H1 (cell line): ENCODE measurements at regions not wholly inside any gene's neighbourhood (a gene's known extent, or its start where the extent isn't known, plus 50 kb on each side); places are given as distances from the start of the nearest gene placed in this dataset.
A peak's percentile ranks its signal among the peaks of the same experiment; 100 is the strongest.

Experiments used
- CTCF ChIA-PET: fragments of 300-600 bp; sonication (Branson Sonifier 250); formaldehyde crosslinking; loops from one replicate; lab custom pipeline; 2021; ENCODE audit not compliant: partially characterized antibody; lab: Charles Lee
- POLR2A ChIA-PET: fragments of 300-600 bp; sonication (Branson Sonifier 250); formaldehyde crosslinking; loops from one replicate; lab custom pipeline; 2021; ENCODE audit warnings: inconsistent platforms; ENCODE audit not compliant: partially characterized antibody; lab: Charles Lee
- DNase-seq, 2 experiments: peaks; one replicate each; pipeline versions ENCODE4 v3.0.0 to v3.0.0-alpha.2; 2010 to 2022; ENCODE audit warnings: low spot score in 2 of 2, low read depth in 1 of 2, mixed read lengths in 1 of 2
- FAIRE-seq: peaks from 2 replicates; lab custom pipeline; 2011; peaks lifted over from hg19 to GRCh38; lab: Jason Lieb, UNC
- H2AFZ ChIP-seq: 2 replicates; pipeline ENCODE4 v1.8.1; 2012; ENCODE audit warnings: low read length, inconsistent platforms
- H2AK5ac ChIP-seq: 2 replicates; pipeline ENCODE4 v1.6.1; 2013; ENCODE audit warnings: low read depth, low read length
- H2BK120ac ChIP-seq: replicated peaks from 2 replicates; pipeline ENCODE3; 2013; ENCODE audit warnings: low read depth, low read length, inconsistent platforms
- H2BK12ac ChIP-seq: 2 replicates; pipeline ENCODE4 v1.6.1; 2013; ENCODE audit warnings: low read depth, low read length
- H2BK15ac ChIP-seq: 2 replicates; pipeline ENCODE4 v1.6.1; 2013; ENCODE audit warnings: low read length
- H2BK20ac ChIP-seq: 2 replicates; pipeline ENCODE4 v1.6.1; 2013; ENCODE audit warnings: low read length
- H2BK5ac ChIP-seq: 2 replicates; pipeline ENCODE4 v1.6.1; 2013; ENCODE audit warnings: low read depth, low read length
- H3K14ac ChIP-seq: 2 replicates; pipeline ENCODE4 v1.6.1; 2013; ENCODE audit warnings: inconsistent platforms; ENCODE audit not compliant: insufficient read length
- H3K18ac ChIP-seq: 2 replicates; pipeline ENCODE4 v1.6.1; 2013; ENCODE audit warnings: low read length; ENCODE audit errors: extremely low read depth
- H3K23ac ChIP-seq: 2 replicates; pipeline ENCODE4 v1.6.1; 2013; ENCODE audit warnings: inconsistent platforms; ENCODE audit not compliant: insufficient read length
- H3K23me2 ChIP-seq: 2 replicates; pipeline ENCODE4 v1.6.1; 2013; ENCODE audit warnings: low read depth, low read length
- H3K27ac ChIP-seq: 2 replicates; pipeline ENCODE4 v1.6.1; 2011; ENCODE audit warnings: low read depth, low read length, inconsistent platforms
- H3K27me3 ChIP-seq, 4 experiments: replicated peaks in 1 of 4; 1 replicate in 1 of 4; 2 replicates in 3 of 4; pipeline versions ENCODE4 v1.6.1 to v1.8.1; 2011 to 2013; ENCODE audit warnings: low read length in 3 of 4, mild to moderate bottlenecking in 3 of 4, inconsistent platforms in 2 of 4, mixed read lengths in 2 of 4, moderate library complexity in 1 of 4; ENCODE audit not compliant: control insufficient read depth in 3 of 4, insufficient read depth in 3 of 4; ENCODE audit errors: extremely low read depth in 1 of 4
- H3K36me3 ChIP-seq, 4 experiments: 2 replicates each; pipeline versions ENCODE4 v1.6.1 to v1.8.1; 2011 to 2013; ENCODE audit warnings: mild to moderate bottlenecking in 4 of 4, low read length in 3 of 4, moderate library complexity in 2 of 4, control low read depth in 1 of 4, inconsistent platforms in 1 of 4; ENCODE audit not compliant: insufficient read depth in 4 of 4, control insufficient read depth in 2 of 4
- H3K4ac ChIP-seq: replicated peaks from 2 replicates; pipeline ENCODE3; 2013; ENCODE audit warnings: low read length, low read depth, mixed read lengths, inconsistent platforms; ENCODE audit not compliant: insufficient read length
- H3K4me1 ChIP-seq, 4 experiments: replicated peaks in 1 of 4; 1 replicate in 1 of 4; 2 replicates in 3 of 4; pipeline versions ENCODE4 v1.6.1 to v1.8.1; 2011 to 2013; ENCODE audit warnings: low read length in 3 of 4, inconsistent platforms in 2 of 4, mixed read lengths in 1 of 4; ENCODE audit not compliant: insufficient read depth in 4 of 4, control insufficient read depth in 3 of 4
- H3K4me2 ChIP-seq, 2 experiments: 2 replicates each; pipeline versions ENCODE4 v1.6.1 to v1.8.1; 2011 to 2013; ENCODE audit warnings: low read depth in 2 of 2, low read length in 2 of 2, control low read depth in 1 of 2, inconsistent platforms in 1 of 2, mild to moderate bottlenecking in 1 of 2; ENCODE audit not compliant: insufficient read depth in 1 of 2
- H3K4me3 ChIP-seq, 4 experiments: fragments of 200-600, 300-600 bp in 1 of 4; sonication (generic), shearing (Covaris generic), sonication (Bioruptor Twin) in 1 of 4; 2 replicates each; pipeline versions ENCODE4 v1.5.1 to v1.8.1; 2011 to 2016; ENCODE audit warnings: low read length in 4 of 4, low read depth in 3 of 4, control low read depth in 2 of 4, inconsistent platforms in 2 of 4, mild to moderate bottlenecking in 2 of 4, mixed read lengths in 1 of 4, moderate library complexity in 1 of 4; ENCODE audit not compliant: insufficient read depth in 2 of 4; ENCODE audit errors: extremely low read depth in 1 of 4
- H3K56ac ChIP-seq: replicated peaks from 2 replicates; pipeline ENCODE3; 2013; ENCODE audit warnings: low read depth, mild to moderate bottlenecking, mixed read lengths, low read length, inconsistent platforms; ENCODE audit not compliant: insufficient read length
- H3K79me1 ChIP-seq: 2 replicates; pipeline ENCODE4 v1.6.1; 2013; ENCODE audit warnings: low read depth, low read length, control low read depth
- H3K79me2 ChIP-seq, 2 experiments: 2 replicates each; pipeline versions ENCODE4 v1.6.1 to v1.8.1; 2012 to 2013; ENCODE audit warnings: low read length in 2 of 2, mild to moderate bottlenecking in 2 of 2, inconsistent platforms in 1 of 2; ENCODE audit not compliant: insufficient read depth in 2 of 2, control insufficient read depth in 1 of 2
- H3K9ac ChIP-seq, 4 experiments: replicated peaks in 1 of 4; 1 replicate in 1 of 4; 2 replicates in 3 of 4; pipeline versions ENCODE4 v1.6.1 to v1.8.1; 2011 to 2013; ENCODE audit warnings: low read depth in 3 of 4, low read length in 3 of 4, control low read depth in 2 of 4, mild to moderate bottlenecking in 2 of 4, moderate library complexity in 2 of 4, inconsistent platforms in 1 of 4; ENCODE audit errors: extremely low read depth in 1 of 4
- H3K9me3 ChIP-seq, 2 experiments: 2 replicates each; pipeline versions ENCODE4 v1.6.1 to v1.8.1; 2012 to 2013; ENCODE audit warnings: mild to moderate bottlenecking in 2 of 2, moderate library complexity in 2 of 2, control low read depth in 1 of 2, inconsistent platforms in 1 of 2, low read depth in 1 of 2, low read length in 1 of 2, mixed read lengths in 1 of 2; ENCODE audit not compliant: insufficient read depth in 2 of 2
- H4K20me1 ChIP-seq, 2 experiments: replicated peaks in 1 of 2; 2 replicates each; pipeline versions ENCODE3 to v1.8.1; 2011 to 2013; ENCODE audit warnings: inconsistent platforms in 2 of 2, low read length in 2 of 2, mild to moderate bottlenecking in 1 of 2; ENCODE audit not compliant: insufficient read depth in 2 of 2, control insufficient read depth in 1 of 2
- H4K5ac ChIP-seq: 2 replicates; pipeline ENCODE4 v1.6.1; 2013; ENCODE audit warnings: low read length, low read depth, mixed read lengths, inconsistent platforms; ENCODE audit not compliant: insufficient read length
- H4K8ac ChIP-seq: 2 replicates; pipeline ENCODE4 v1.8.0; 2013; ENCODE audit warnings: mild to moderate bottlenecking, moderate library complexity, low read length, inconsistent platforms; ENCODE audit not compliant: insufficient read depth; ENCODE audit errors: extremely low read depth
- H4K91ac ChIP-seq: replicated peaks from 2 replicates; pipeline ENCODE3; 2013; ENCODE audit warnings: low read length, mixed read lengths, inconsistent platforms; ENCODE audit not compliant: insufficient read length
- RXRA ChIP-seq: IDR thresholded peaks from 2 replicates; pipeline ENCODE4 v1.6.1; 2011; ENCODE audit warnings: low read depth, mild to moderate bottlenecking, low read length, moderate library complexity; ENCODE audit not compliant: insufficient read depth
- SIN3A ChIP-seq, 2 experiments: IDR thresholded peaks in 1 of 2; conservative IDR thresholded peaks in 1 of 2; 2 replicates each; pipeline ENCODE4 v1.6.1; 2011 to 2012; ENCODE audit warnings: low read length in 2 of 2, improper control_type of control experiment in 1 of 2, low read depth in 1 of 2, mild to moderate bottlenecking in 1 of 2
- TAF1 ChIP-seq: IDR thresholded peaks from 2 replicates; pipeline ENCODE4 v1.6.1; 2011; ENCODE audit warnings: mild to moderate bottlenecking, low read depth, low read length
- TAF7 ChIP-seq: optimal IDR thresholded peaks from 2 replicates; pipeline ENCODE3; 2011; ENCODE audit warnings: low read depth, mild to moderate bottlenecking, inconsistent platforms, low read length, moderate library complexity, borderline replicate concordance
- TCF12 ChIP-seq: IDR thresholded peaks from 2 replicates; pipeline ENCODE4 v1.6.1; 2011; ENCODE audit warnings: low read depth, mild to moderate bottlenecking, low read length
- ZNF274 ChIP-seq: IDR thresholded peaks from 2 replicates; pipeline ENCODE4 v1.7.0; 2012; ENCODE audit warnings: low read length, borderline replicate concordance; ENCODE audit errors: extremely low read depth
- WGBS, 2 experiments: shearing (Covaris generic) in 1 of 2; methylation state at CpG; one replicate each; pipeline versions ENCODE4 v1.1.6 to v1.1.7; 2013 to 2015; ENCODE audit warnings: low lambda C conversion rate in 2 of 2, mixed read lengths in 2 of 2, inconsistent platforms in 1 of 2, low coverage in 1 of 2, missing lambda C conversion rate in 1 of 2; ENCODE audit not compliant: insufficient replicate concordance in 2 of 2, insufficient coverage in 1 of 2, insufficient read length in 1 of 2; ENCODE audit errors: extremely low coverage in 1 of 2, missing lambda C conversion rate in 1 of 2; 5-methylcytosine and 5-hydroxymethylcytosine counted together

- FAIRE-seq: no peak
- Histone ChIP-seq H2BK15ac (no peak overlapping the region), H4K20me1 (no peaks in the 10 kb centered on the region), H3K23ac (no peak overlapping the region), H2BK5ac (no peak overlapping the region), H3K4ac (no peak overlapping the region), H3K4me2 (no peak overlapping the region), H3K18ac (no peak overlapping the region), H3K27ac (no peak overlapping the region), H4K5ac (no peak overlapping the region), H3K36me3 (no peaks in the 10 kb centered on the region), H3K27me3 (no peaks in the 10 kb centered on the region), H3K79me2 (no peaks in the 10 kb centered on the region), H2AK5ac (no peak overlapping the region), H2BK20ac (no peak overlapping the region), H2BK120ac (no peak overlapping the region), H3K56ac (no peak overlapping the region), H3K14ac (no peak overlapping the region), H3K79me1 (no peaks in the 10 kb centered on the region), H3K4me3 (no peak overlapping the region), H3K9me3 (no peaks in the 10 kb centered on the region), H3K9ac (no peak overlapping the region), H4K91ac (no peak overlapping the region), H2AFZ (0 out of 2 replicates have a peak overlapping the region, but pooled peaks have one; percentile 71), H3K4me1 (no peaks in the 10 kb centered on the region), H2BK12ac (no peak overlapping the region), H3K23me2 (no peaks in the 10 kb centered on the region), H4K8ac (no peak overlapping the region)
- POLR2A ChIA-PET: no interaction called here
- CTCF ChIA-PET: interaction anchor here (1.0 kb wide), 1 partner anchor 12 kb away, joined by 3 read pairs; no protein-coding TSS in a partner anchor
- DNase-seq: no peak
- TF ChIP-seq ZNF274 (no peak), RXRA (no peak), TAF7 (no peak), TAF1 (no peak), SIN3A (conservative IDR thresholded peaks at IDR 0.05 in 1 of 2, IDR thresholded peaks at IDR 0.05 in 1 of 2; ENCODE audit: low read depth in 1 of 2, low read length in 2 of 2) (no peak), TCF12 (no peak)
- WGBS, 2 experiments: 89% methylated on average over 1 of the region's 1 CpG; no CpG with 5 or more reads in 1 of the 2 experiments
These were observed 86.6 kb downstream of the EDEM1 start for GRCh38 chr3:5274091-5274490.
